Osteocyte (in vitro differentiated cells): ENCODE measurements at regions not wholly inside any gene's neighbourhood (a gene's known extent, or its start where the extent isn't known, plus 50 kb on each side); places are given as distances from the start of the nearest gene placed in this dataset.

ENCODE experiments used
- DNase-seq: peaks from one replicate; pipeline ENCODE4 v3.0.0; 2021; ENCODE audit warnings: mixed read lengths; ENCODE audit not compliant: unreplicated experiment; ENCODE audit errors: extremely low spot score
- H3K27ac Mint-ChIP-seq: one replicate; pipeline ENCODE4 v1.8.0; 2021; ENCODE audit warnings: mild to moderate bottlenecking, mixed read lengths; ENCODE audit not compliant: unreplicated experiment
- H3K27me3 Mint-ChIP-seq: one replicate; pipeline ENCODE4 v1.8.0; 2021; ENCODE audit warnings: mixed read lengths; ENCODE audit not compliant: unreplicated experiment
- H3K36me3 Mint-ChIP-seq: one replicate; pipeline ENCODE4 v1.8.0; 2021; ENCODE audit warnings: mixed read lengths; ENCODE audit not compliant: unreplicated experiment
- H3K4me1 Mint-ChIP-seq: one replicate; pipeline ENCODE4 v1.8.0; 2021; ENCODE audit warnings: mixed read lengths; ENCODE audit not compliant: unreplicated experiment
- H3K4me3 Mint-ChIP-seq: one replicate; pipeline ENCODE4 v1.8.0; 2021; ENCODE audit warnings: mild to moderate bottlenecking, moderate library complexity, mixed read lengths; ENCODE audit not compliant: unreplicated experiment
- H3K9me3 Mint-ChIP-seq: one replicate; pipeline ENCODE4 v1.8.0; 2021; ENCODE audit warnings: mixed read lengths; ENCODE audit not compliant: unreplicated experiment
- TF ChIP-seq, protein P1 (sequence below): fragments of 200-600 bp; sonication (generic); IDR thresholded peaks from 2 replicates; pipeline ENCODE4 v1.5.0; 2021; ENCODE audit warnings: antibody characterized with exemption, mild to moderate bottlenecking, moderate library complexity

DNA sequence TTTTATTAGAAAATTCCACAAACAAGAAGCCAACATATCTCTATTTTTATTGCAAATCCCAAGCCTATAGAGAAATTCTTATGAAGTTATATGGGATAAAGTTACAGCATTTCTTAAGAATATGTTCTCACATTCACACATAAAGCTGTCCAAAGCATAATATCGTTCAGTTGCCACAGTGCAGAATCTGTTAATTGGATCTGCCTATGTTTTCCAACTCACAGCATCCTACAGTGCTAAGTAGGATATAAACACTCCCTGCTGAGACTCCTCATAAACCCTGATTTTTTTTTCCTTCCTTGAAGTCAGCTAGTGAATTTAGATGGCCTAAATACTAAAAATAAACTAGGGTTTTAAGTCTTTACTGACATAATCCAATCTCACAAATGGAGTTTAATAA is 307.9 kb downstream of the PDGFC start:
- no peak overlapping the region for H3K4me3 Mint-ChIP-seq
- H3K27me3 Mint-ChIP-seq = no peaks in the 10 kb centered on the region
- no peaks in the 10 kb centered on the region for H3K36me3 Mint-ChIP-seq
- H3K9me3 Mint-ChIP-seq = no peaks in the 10 kb centered on the region
- DNase-seq = no peak
- peaks cover 9% of the 10 kb centered on the region for H3K4me1 Mint-ChIP-seq
- no peak overlapping the region for H3K27ac Mint-ChIP-seq
- TF ChIP-seq, protein P1, sequence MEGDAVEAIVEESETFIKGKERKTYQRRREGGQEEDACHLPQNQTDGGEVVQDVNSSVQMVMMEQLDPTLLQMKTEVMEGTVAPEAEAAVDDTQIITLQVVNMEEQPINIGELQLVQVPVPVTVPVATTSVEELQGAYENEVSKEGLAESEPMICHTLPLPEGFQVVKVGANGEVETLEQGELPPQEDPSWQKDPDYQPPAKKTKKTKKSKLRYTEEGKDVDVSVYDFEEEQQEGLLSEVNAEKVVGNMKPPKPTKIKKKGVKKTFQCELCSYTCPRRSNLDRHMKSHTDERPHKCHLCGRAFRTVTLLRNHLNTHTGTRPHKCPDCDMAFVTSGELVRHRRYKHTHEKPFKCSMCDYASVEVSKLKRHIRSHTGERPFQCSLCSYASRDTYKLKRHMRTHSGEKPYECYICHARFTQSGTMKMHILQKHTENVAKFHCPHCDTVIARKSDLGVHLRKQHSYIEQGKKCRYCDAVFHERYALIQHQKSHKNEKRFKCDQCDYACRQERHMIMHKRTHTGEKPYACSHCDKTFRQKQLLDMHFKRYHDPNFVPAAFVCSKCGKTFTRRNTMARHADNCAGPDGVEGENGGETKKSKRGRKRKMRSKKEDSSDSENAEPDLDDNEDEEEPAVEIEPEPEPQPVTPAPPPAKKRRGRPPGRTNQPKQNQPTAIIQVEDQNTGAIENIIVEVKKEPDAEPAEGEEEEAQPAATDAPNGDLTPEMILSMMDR = no peak

DNA sequence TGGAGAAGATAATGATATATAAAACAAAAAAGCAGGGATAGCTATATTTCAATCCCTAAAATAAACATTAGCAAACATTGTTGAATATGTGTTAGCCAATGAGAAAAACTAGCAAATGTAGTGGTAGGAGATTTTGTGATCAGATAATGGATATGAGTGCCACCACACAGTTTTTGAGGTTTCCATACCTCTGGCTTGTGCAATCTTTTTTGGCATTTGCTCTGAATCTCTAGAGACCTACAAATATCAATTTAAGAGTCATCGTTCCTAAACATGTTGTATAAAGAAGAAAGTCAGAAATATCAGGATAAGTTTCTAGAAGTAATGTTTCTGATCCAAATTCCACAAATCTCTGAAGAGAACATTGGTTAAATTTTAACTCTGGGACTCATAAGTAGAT is 308.7 kb downstream of the PDGFC start:
- H3K4me3 Mint-ChIP-seq = no peak overlapping the region
- no peaks in the 10 kb centered on the region for H3K27me3 Mint-ChIP-seq
- no peak for DNase-seq
- no peaks in the 10 kb centered on the region for H3K36me3 Mint-ChIP-seq
- no peak overlapping the region for H3K27ac Mint-ChIP-seq
- H3K4me1 Mint-ChIP-seq = peaks cover 9% of the 10 kb centered on the region
- H3K9me3 Mint-ChIP-seq = no peaks in the 10 kb centered on the region
- TF ChIP-seq, protein P1 = no peak

DNA sequence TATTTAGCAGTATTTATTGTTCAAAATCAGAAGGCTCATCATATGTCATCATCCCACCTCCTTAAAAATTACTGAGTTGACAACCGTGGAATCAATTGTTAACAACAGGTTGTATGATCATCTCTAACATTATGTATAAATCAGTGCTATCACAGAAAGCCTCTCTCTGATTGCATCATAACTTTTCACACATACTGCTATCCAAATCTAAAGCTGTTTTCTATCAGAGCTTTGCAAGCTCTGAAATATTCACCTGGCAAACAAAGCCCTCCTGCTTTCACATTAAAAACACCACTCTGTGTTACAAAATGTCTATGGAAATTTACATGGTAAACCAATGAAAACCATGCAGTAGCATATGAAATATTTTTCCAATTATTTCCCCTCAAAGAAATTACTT is 310.0 kb downstream of the PDGFC start:
- no peaks in the 10 kb centered on the region for H3K27me3 Mint-ChIP-seq
- H3K27ac Mint-ChIP-seq = no peak overlapping the region
- DNase-seq = no peak
- TF ChIP-seq, protein P1 = no peak
- no peak overlapping the region for H3K4me3 Mint-ChIP-seq
- no peaks in the 10 kb centered on the region for H3K9me3 Mint-ChIP-seq
- H3K36me3 Mint-ChIP-seq = no peaks in the 10 kb centered on the region
- peaks cover 14% of the 10 kb centered on the region for H3K4me1 Mint-ChIP-seq

DNA sequence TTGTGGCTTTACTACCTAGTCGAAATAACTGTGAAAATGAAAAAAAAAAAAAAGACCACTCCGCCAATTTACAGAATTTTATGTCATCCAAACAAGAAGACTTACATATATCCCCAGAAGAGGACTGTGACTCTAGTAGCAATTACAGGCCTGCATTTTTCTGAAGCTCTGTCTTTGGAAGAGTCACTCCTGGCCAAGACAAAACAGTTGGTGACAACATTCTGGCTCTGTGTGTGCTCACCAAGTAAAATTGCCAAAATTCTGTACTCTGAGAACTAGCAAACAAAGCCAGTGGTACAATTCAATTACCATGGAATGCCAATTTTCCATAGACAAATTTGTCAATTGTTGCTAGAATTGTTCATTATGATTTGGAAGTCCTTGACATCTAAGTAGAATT is 311.1 kb downstream of the PDGFC start:
- no peak for DNase-seq
- H3K4me1 Mint-ChIP-seq = peaks cover 15% of the 10 kb centered on the region
- H3K27me3 Mint-ChIP-seq = no peaks in the 10 kb centered on the region
- no peaks in the 10 kb centered on the region for H3K36me3 Mint-ChIP-seq
- TF ChIP-seq, protein P1 = no peak
- H3K9me3 Mint-ChIP-seq = no peaks in the 10 kb centered on the region
- H3K27ac Mint-ChIP-seq = no peak overlapping the region
- no peak overlapping the region for H3K4me3 Mint-ChIP-seq

DNA sequence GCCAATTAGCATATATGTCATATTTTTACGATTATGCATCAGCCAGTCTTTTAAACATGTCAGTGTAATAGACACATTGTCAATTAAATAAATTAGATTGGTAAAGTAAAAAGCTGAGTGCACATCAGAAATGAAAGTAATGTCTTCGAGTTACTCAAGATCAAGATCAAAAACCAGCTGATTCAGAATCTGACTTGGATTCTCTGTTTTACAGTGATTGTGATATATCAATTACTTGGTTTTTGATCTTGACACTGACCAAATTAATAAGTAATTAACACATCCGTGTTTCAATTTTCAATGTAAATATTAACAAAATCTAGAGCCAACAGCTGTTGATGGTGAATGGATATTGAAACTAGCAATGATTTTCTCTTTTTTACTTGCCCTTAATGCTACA is 311.6 kb downstream of the PDGFC start:
- H3K4me3 Mint-ChIP-seq = no peak overlapping the region
- TF ChIP-seq, protein P1 = no peak
- DNase-seq = no peak
- peaks cover 15% of the 10 kb centered on the region for H3K4me1 Mint-ChIP-seq
- H3K36me3 Mint-ChIP-seq = no peaks in the 10 kb centered on the region
- H3K9me3 Mint-ChIP-seq = no peaks in the 10 kb centered on the region
- no peaks in the 10 kb centered on the region for H3K27me3 Mint-ChIP-seq
- H3K27ac Mint-ChIP-seq = no peak overlapping the region
